HEK293 (cell line): ENCODE measurements at regions not wholly inside any gene's neighbourhood (a gene's known extent, or its start where the extent isn't known, plus 50 kb on each side); places are given as distances from the start of the nearest gene placed in this dataset.

ENCODE experiments used
- CTCF ChIP-seq: fragments of 450-650 bp; formaldehyde crosslinking; IDR thresholded peaks from 2 replicates; pipeline ENCODE4 v1.5.1; 2016; ENCODE audit warnings: missing biosample characterization, missing genetic modification characterization
- ELK4 ChIP-seq: IDR thresholded peaks from 2 replicates; pipeline ENCODE4 v1.6.1; 2011; ENCODE audit warnings: mild to moderate bottlenecking, low read depth, low read length, borderline replicate concordance
- FEZF1 ChIP-seq: fragments of 450-650 bp; formaldehyde crosslinking; IDR thresholded peaks from 2 replicates; pipeline ENCODE4 v1.5.1; 2016; ENCODE audit warnings: missing biosample characterization, missing genetic modification characterization
- GFI1B ChIP-seq: fragments of 450-650 bp; formaldehyde crosslinking; IDR thresholded peaks from 2 replicates; pipeline ENCODE4 v1.5.1; 2016; ENCODE audit warnings: missing biosample characterization, missing genetic modification characterization
- PRDM4 ChIP-seq: fragments of 450-650 bp; formaldehyde crosslinking; IDR thresholded peaks from 2 replicates; pipeline ENCODE4 v1.5.1; 2017; ENCODE audit warnings: missing biosample characterization, missing genetic modification characterization
- SCRT2 ChIP-seq: fragments of 450-650 bp; formaldehyde crosslinking; IDR thresholded peaks from 2 replicates; pipeline ENCODE4 v1.5.1; 2016; ENCODE audit warnings: missing biosample characterization, missing genetic modification characterization
- SP7 ChIP-seq: fragments of 450-650 bp; formaldehyde crosslinking; IDR thresholded peaks from 2 replicates; pipeline ENCODE4 v1.5.1; 2016; ENCODE audit warnings: missing biosample characterization, missing genetic modification characterization
- ZBTB21 ChIP-seq: fragments of 450-650 bp; formaldehyde crosslinking; IDR thresholded peaks from 2 replicates; pipeline ENCODE4 v1.5.1; 2017; ENCODE audit warnings: missing biosample characterization, missing genetic modification characterization
- ZNF138 ChIP-seq: fragments of 450-650 bp; formaldehyde crosslinking; IDR thresholded peaks from 2 replicates; pipeline ENCODE4 v1.5.1; 2016; ENCODE audit warnings: missing biosample characterization, missing genetic modification characterization, borderline replicate concordance
- ZNF184 ChIP-seq: fragments of 450-650 bp; IDR thresholded peaks from 2 replicates; pipeline ENCODE4 v1.5.1; 2018; ENCODE audit warnings: missing biosample characterization, mild to moderate bottlenecking, missing genetic modification characterization
- ZNF211 ChIP-seq: fragments of 450-650 bp; formaldehyde crosslinking; IDR thresholded peaks from 2 replicates; pipeline ENCODE4 v1.5.1; 2016; ENCODE audit warnings: low read depth, missing biosample characterization, missing genetic modification characterization
- ZNF221 ChIP-seq: fragments of 450-650 bp; formaldehyde crosslinking; IDR thresholded peaks from 2 replicates; pipeline ENCODE4 v1.5.1; 2017; ENCODE audit warnings: missing biosample characterization, missing genetic modification characterization, borderline replicate concordance
- ZNF23 ChIP-seq: fragments of 450-650 bp; formaldehyde crosslinking; IDR thresholded peaks from 2 replicates; pipeline ENCODE4 v1.5.1; 2016; ENCODE audit warnings: missing biosample characterization, missing genetic modification characterization, borderline replicate concordance
- ZNF280C ChIP-seq: fragments of 450-650 bp; formaldehyde crosslinking; IDR thresholded peaks from 2 replicates; pipeline ENCODE4 v1.5.1; 2016; ENCODE audit warnings: missing biosample characterization, missing genetic modification characterization
- ZNF324 ChIP-seq: fragments of 450-650 bp; formaldehyde crosslinking; IDR thresholded peaks from 2 replicates; pipeline ENCODE4 v1.5.1; 2016; ENCODE audit warnings: missing biosample characterization, missing genetic modification characterization
- ZNF335 ChIP-seq: fragments of 450-650 bp; formaldehyde crosslinking; conservative IDR thresholded peaks from 2 replicates; pipeline ENCODE4 v1.5.1; 2016; ENCODE audit warnings: missing biosample characterization, missing genetic modification characterization
- ZNF366 ChIP-seq: fragments of 450-650 bp; formaldehyde crosslinking; conservative IDR thresholded peaks from 2 replicates; pipeline ENCODE4 v1.5.1; 2016; ENCODE audit warnings: missing biosample characterization, missing genetic modification characterization
- ZNF391 ChIP-seq: fragments of 450-650 bp; formaldehyde crosslinking; IDR thresholded peaks from 2 replicates; pipeline ENCODE4 v1.5.1; 2016; ENCODE audit warnings: low read depth, missing biosample characterization, missing genetic modification characterization, borderline replicate concordance
- ZNF580 ChIP-seq: fragments of 450-650 bp; formaldehyde crosslinking; IDR thresholded peaks from 2 replicates; pipeline ENCODE4 v1.5.1; 2016; ENCODE audit warnings: missing biosample characterization, missing genetic modification characterization
- ZNF585B ChIP-seq: fragments of 450-650 bp; formaldehyde crosslinking; IDR thresholded peaks from 2 replicates; pipeline ENCODE4 v1.5.1; 2016; ENCODE audit warnings: missing biosample characterization, missing genetic modification characterization
- ZNF629 ChIP-seq: fragments of 450-650 bp; formaldehyde crosslinking; IDR thresholded peaks from 2 replicates; pipeline ENCODE4 v1.5.1; 2017; ENCODE audit warnings: missing biosample characterization, missing genetic modification characterization
- ZNF677 ChIP-seq: fragments of 450-650 bp; IDR thresholded peaks from 2 replicates; pipeline ENCODE4 v1.5.0; 2018; ENCODE audit warnings: missing biosample characterization, mild to moderate bottlenecking, missing genetic modification characterization, moderate library complexity
- ZNF692 ChIP-seq: fragments of 450-650 bp; formaldehyde crosslinking; IDR thresholded peaks from 2 replicates; pipeline ENCODE4 v1.5.1; 2016; ENCODE audit warnings: missing biosample characterization, missing genetic modification characterization
- ZNF76 ChIP-seq: fragments of 450-650 bp; formaldehyde crosslinking; IDR thresholded peaks from 2 replicates; pipeline ENCODE4; 2016; ENCODE audit warnings: low read depth, missing biosample characterization, missing genetic modification characterization, borderline replicate concordance
- ZNF776 ChIP-seq: fragments of 450-650 bp; formaldehyde crosslinking; IDR thresholded peaks from 2 replicates; pipeline ENCODE4 v1.5.0; 2017; ENCODE audit warnings: missing biosample characterization, missing genetic modification characterization, borderline replicate concordance
- ZNF792 ChIP-seq: fragments of 450-650 bp; formaldehyde crosslinking; IDR thresholded peaks from 2 replicates; pipeline ENCODE4 v1.5.1; 2016; ENCODE audit warnings: missing biosample characterization, missing genetic modification characterization
- ZSCAN23 ChIP-seq: fragments of 450-650 bp; formaldehyde crosslinking; IDR thresholded peaks from 2 replicates; pipeline ENCODE4 v1.5.1; 2016; ENCODE audit warnings: missing biosample characterization, missing genetic modification characterization
- ZXDB ChIP-seq: fragments of 450-650 bp; formaldehyde crosslinking; IDR thresholded peaks from 2 replicates; pipeline ENCODE4 v1.5.1; 2016; ENCODE audit warnings: missing biosample characterization, missing genetic modification characterization

GRCh38 chr10:129096065-129096984 lies 370.7 kb upstream of the MGMT start (continued):
- TF ChIP-seq ZNF324 (tag by site-specific recombination) (peak; percentile 59; the same call in 1 of the 2 replicates), ZNF76 (0 out of 2 replicates have a peak, but pooled peaks have one; percentile 25), FEZF1 (tag by site-specific recombination) (peak; percentile 66), ZNF366 (peak; percentile 50; the same call in 1 of the 2 replicates), ZNF692 (tag by site-specific recombination) (no peak), ZNF580 (0 out of 2 replicates have a peak, but pooled peaks have one; percentile 63), ZNF138 (tag by site-specific recombination) (no peak), CTCF (tag by site-specific recombination) (no peak), SCRT2 (tag by site-specific recombination) (peak; percentile 28; the same call in 1 of the 2 replicates), GFI1B (tag by site-specific recombination) (no peak), PRDM4 (tag by site-specific recombination) (no peak), ZNF335 (tag by site-specific recombination) (no peak), ZNF23 (no peak), ZNF221 (tag by site-specific recombination) (no peak), ZNF280C (tag by site-specific recombination) (no peak), SP7 (tag by site-specific recombination) (peak; percentile 85), ZXDB (tag by site-specific recombination) (no peak), ZNF211 (tag by site-specific recombination) (no peak), ZNF585B (tag by site-specific recombination) (no peak), ZNF792 (tag by site-specific recombination) (no peak), ZNF776 (tag by site-specific recombination) (no peak), ZSCAN23 (tag by site-specific recombination) (no peak), ELK4 (no peak), ZNF184 (tag by site-specific recombination) (0 out of 2 replicates have a peak, but pooled peaks have one; percentile 22), ZNF677 (tag by site-specific recombination) (no peak), ZBTB21 (tag by site-specific recombination) (peak; percentile 73), ZNF629 (peak; percentile 84), ZNF391 (tag by site-specific recombination) (no peak)
